Epithelial cell of esophagus (primary cell): ENCODE measurements at regions not wholly inside any gene's neighbourhood (a gene's known extent, or its start where the extent isn't known, plus 50 kb on each side); places are given as distances from the start of the nearest gene placed in this dataset.

ENCODE experiments used
- DNase-seq: peaks from one replicate; pipeline ENCODE4 v3.0.0; 2010; ENCODE audit warnings: low read depth
- H3K4me3 ChIP-seq: 2 replicates; pipeline ENCODE4 v1.5.1; 2011; ENCODE audit warnings: mild to moderate bottlenecking, low read length, control low read depth
- TF ChIP-seq, protein P1 (sequence below): IDR thresholded peaks from 2 replicates; pipeline ENCODE4 v1.5.1; 2011; ENCODE audit warnings: low read depth, mild to moderate bottlenecking, low read length, control low read depth, inconsistent platforms; ENCODE audit not compliant: insufficient read depth; ENCODE audit errors: missing control alignments

DNA sequence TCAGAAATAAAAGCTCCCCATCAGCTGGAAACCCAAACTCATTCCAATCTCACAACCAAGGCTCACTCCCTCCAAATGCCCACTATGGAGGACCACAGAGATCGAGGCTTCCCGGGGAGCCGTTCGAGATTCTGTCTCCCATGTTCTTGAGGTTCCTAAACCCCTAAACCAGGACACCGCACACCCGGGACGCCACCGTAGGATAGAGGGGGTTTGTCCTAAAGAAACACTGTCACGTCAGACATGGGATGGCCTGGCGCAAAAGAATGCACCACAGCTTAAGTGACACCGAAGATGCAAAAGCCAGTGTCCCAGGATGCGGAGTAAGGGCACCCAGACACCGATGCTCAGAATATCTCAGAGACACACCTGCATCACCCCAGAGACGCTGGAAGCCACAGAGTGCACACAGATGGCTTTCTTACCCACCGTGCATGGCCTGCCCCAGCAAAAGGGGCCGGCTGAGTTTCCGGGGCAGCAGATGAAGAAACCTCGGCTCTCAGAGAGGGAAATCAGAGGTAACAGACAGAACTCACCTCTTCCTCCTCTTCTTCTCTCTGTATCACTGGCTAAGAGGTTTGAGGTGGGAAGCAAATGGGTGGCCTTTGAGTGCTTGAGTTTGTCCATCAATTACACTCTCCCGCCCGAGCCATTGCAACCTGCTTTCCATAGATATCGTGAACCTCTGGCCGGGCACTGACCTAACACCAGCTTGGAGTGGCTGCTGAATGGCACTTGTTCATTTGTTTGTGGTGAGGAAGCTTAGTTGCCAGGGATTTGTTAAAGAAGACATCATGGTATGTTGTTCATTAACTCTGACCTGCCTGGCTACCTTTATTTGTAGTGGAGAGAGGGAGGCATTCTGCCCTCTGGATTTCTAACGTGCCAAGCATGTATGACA lies 65.1 kb upstream of the TNRC6C start:
- H3K4me3 ChIP-seq: no peak overlapping the region
- TF ChIP-seq, protein P1, sequence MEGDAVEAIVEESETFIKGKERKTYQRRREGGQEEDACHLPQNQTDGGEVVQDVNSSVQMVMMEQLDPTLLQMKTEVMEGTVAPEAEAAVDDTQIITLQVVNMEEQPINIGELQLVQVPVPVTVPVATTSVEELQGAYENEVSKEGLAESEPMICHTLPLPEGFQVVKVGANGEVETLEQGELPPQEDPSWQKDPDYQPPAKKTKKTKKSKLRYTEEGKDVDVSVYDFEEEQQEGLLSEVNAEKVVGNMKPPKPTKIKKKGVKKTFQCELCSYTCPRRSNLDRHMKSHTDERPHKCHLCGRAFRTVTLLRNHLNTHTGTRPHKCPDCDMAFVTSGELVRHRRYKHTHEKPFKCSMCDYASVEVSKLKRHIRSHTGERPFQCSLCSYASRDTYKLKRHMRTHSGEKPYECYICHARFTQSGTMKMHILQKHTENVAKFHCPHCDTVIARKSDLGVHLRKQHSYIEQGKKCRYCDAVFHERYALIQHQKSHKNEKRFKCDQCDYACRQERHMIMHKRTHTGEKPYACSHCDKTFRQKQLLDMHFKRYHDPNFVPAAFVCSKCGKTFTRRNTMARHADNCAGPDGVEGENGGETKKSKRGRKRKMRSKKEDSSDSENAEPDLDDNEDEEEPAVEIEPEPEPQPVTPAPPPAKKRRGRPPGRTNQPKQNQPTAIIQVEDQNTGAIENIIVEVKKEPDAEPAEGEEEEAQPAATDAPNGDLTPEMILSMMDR: no peak
- DNase-seq: no peak

DNA sequence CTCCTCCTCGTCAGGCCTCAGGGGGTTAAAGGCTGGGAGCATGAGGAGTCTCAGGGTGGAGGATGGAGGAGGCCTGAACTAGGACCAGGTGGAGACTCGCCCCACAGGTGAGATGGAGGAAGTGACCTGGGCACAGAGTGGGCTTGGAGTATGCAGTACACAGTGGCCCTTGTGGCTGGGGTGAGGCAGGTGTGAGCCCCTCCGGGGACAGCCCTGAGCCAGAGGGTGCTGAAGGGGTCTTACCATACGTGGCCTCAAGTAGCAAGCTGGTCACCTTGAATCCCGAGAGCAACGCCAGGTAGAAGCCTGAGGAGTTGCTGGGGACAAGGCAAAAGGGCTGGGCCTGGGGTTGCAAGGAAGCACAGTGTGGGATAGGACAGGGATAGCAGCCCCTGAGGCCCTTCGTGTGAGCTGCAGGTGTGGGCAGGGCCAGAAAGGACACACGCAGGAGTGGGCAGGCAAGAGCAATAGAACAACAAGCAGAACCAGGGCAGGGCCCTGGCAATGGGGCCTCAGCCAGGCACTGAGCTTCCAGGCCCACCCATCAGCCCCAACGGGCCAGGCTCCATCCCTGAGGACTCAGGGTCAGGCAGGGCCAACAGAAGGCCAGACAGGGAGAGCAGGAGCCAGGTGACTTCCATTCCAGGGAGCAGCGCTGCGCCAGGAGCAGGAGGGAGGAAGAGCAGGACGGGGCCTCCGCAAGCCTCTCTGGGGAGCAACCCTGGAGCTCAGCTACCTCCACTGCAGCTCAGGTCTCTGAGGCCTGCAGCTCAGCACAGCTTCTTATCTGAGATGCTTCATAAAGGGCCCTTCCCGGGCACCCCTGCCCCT lies 64.2 kb upstream of the TNRC6C start:
- TF ChIP-seq, protein P1: no peak
- DNase-seq: no peak
- H3K4me3 ChIP-seq: no peak overlapping the region

DNA sequence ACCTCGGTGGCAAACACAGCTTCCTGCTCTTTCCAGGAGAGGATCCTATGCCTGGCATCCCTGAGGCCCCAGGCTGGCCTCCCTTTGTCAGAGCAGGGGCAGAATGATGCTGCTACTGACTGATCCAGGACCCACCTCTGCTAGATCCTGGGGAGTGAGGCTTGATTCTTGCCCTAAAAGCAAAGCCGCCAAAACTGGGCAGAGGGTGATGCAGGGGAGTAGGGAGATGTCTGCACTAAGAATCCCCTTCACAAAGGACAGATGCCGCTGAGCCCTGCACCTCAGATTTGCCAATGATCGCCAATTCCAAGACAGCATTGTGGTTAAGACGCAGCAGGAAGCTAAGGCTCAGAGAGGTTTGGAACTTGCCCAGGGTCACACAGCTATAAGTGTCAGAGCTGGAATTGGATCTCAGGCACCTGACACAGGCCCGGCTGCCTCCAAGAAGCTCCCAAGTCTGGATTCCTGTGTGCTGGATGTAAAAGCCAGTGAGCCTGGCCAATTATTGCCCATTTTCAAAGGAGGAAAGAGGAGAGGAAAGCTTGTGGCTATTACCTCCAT lies 60.7 kb upstream of the TNRC6C start:
- no peak for DNase-seq
- TF ChIP-seq, protein P1: no peak
- H3K4me3 ChIP-seq: no peak overlapping the region

DNA sequence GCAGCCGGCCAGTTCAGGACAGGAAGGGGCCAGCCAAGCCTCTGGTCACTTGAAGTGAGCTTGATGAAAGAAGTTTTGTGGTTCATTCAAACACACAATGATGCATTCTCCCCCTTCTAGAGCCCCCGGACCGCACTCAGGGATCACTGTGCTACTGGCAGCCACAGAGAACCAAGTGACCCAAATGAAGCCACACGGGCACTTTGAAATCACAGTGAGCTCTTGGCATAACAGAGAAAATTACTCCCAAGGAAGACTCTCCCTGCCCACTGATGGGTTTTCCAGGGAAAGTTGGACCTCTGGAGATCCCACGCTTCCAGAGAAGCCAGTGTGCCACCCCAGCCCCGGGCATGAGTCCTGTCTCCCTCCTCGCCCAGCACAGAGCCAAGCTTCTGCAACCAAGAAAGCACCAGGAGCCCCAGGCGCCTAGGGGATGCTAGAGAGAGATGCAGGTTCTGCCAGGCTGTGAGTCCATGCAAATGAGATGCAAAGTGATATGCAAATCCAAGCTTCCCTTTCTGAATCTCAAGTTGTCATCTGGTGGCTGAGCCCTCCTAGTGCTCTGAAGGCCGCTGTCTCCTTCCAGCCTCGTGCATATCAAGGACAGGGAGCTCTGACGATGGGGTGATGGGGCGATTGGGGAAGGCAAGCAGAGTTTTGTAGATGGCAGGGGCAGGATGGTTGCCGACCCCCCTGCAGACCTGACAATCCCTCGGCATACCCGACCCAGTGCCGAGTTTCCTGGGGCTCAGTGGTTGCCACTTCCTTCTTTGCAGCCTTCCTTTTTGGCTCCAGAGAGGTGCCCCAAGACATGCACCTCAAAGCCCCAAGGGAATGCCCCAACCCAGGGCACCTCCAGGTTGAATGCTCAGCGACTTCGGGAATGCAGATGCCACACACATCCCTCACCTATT lies 59.7 kb upstream of the TNRC6C start:
- no peak overlapping the region for H3K4me3 ChIP-seq
- TF ChIP-seq, protein P1: no peak
- DNase-seq: no peak

DNA sequence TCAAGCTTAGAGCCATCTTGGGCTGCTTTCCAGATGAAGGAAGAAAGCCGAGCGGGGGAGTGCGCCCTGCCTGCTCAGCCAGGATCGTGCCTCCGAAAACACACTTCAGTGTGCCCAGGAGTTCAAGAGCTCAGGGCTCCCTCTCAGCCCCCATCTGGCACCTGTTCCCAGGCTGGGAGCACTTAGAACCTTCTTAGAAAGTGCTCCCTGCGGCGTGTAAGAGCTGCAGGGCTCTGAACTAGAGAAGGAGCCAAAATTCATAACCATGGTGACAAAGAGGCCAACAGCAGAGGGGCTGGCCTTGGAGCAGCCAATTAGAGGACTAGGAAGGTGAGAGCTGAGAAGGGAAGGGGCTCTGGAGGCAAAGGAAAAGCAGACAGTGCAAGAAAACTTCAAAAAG lies 59.0 kb upstream of the TNRC6C start:
- DNase-seq: no peak
- no peak overlapping the region for H3K4me3 ChIP-seq
- TF ChIP-seq, protein P1: no peak

DNA sequence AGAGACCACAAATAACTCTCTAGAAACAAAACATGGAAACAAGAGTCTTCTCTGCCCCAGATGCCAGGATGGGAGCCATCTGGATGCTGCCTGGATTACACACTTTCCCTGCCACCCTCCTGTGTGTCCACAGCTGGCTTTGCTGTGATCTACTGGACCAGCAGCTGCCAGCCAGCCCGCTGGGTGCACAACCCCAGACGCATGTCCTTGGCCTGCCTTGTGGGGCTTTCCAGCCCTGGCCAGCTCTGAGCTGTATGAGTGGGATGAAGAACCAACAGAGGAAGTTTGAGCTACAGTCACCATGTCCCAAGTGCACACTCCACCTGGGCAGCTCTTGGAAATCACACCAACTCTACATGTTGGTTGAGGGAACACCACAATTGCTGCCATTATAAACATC lies 57.0 kb upstream of the TNRC6C start:
- DNase-seq: no peak
- no peak overlapping the region for H3K4me3 ChIP-seq
- TF ChIP-seq, protein P1: no peak
